ENCODE measurements at regions not wholly inside any gene's neighbourhood (a gene's known extent, or its start where the extent isn't known, plus 50 kb on each side); places are given as distances from the start of the nearest gene placed in this dataset.

DNA sequence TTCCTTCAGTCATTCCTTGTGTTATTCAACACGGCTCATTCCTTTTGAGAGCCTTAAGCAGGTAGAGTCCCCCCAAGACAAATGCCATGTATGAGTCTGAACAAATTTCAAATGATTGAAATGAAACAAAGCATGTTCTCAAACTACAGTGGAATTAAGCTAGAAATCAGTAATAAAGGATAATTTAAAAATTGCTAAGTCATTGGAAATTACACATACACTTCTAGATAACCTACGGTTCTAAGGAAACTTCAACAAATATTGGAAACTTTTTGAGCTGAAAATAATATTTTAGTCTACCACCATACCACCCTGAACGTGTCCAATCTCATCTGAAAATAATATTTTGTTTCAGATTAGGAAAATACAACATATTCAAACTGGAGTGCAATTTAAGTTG lies 71.8 kb upstream of the UGP2 start:
- no peak for TF ChIP-seq POLR2A (IDR thresholded peaks at IDR 0.05)
- TF ChIP-seq, protein P1, sequence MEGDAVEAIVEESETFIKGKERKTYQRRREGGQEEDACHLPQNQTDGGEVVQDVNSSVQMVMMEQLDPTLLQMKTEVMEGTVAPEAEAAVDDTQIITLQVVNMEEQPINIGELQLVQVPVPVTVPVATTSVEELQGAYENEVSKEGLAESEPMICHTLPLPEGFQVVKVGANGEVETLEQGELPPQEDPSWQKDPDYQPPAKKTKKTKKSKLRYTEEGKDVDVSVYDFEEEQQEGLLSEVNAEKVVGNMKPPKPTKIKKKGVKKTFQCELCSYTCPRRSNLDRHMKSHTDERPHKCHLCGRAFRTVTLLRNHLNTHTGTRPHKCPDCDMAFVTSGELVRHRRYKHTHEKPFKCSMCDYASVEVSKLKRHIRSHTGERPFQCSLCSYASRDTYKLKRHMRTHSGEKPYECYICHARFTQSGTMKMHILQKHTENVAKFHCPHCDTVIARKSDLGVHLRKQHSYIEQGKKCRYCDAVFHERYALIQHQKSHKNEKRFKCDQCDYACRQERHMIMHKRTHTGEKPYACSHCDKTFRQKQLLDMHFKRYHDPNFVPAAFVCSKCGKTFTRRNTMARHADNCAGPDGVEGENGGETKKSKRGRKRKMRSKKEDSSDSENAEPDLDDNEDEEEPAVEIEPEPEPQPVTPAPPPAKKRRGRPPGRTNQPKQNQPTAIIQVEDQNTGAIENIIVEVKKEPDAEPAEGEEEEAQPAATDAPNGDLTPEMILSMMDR (IDR thresholded peaks at IDR 0.05 in 4 of 5, conservative IDR thresholded peaks at IDR 0.05 in 1 of 5): no peak

All from gastrocnemius medialis (tissue), 4 donors.